IMR-90 (cell line): ENCODE measurements at regions not wholly inside any gene's neighbourhood (a gene's known extent, or its start where the extent isn't known, plus 50 kb on each side); places are given as distances from the start of the nearest gene placed in this dataset.

Experiments
- ATAC-seq: fragments of 200-7000 bp; cut with Tn5 transposase; 2 replicates; pipeline ENCODE4 v1.9.1; 2020; ENCODE audit warnings: low read depth, mild to moderate bottlenecking, moderate library complexity
- BruUV-seq: library from RNA; stranded (reverse); fragments of 400-500 nt; replicated peaks from 2 replicates; lab custom pipeline; 2021; lab: Mats Ljungman, UMichigan
- CTCF ChIA-PET: fragments of 300-600 bp; formaldehyde crosslinking; extraction: SDS; loops from one replicate; lab custom pipeline; 2021; ENCODE audit warnings: antibody characterized with exemption; lab: Yijun Ruan, JAX
- POLR2A ChIA-PET: fragments of 300-600 bp; sonication (Branson Sonifier 250); formaldehyde crosslinking; loops from one replicate; lab custom pipeline; 2022; ENCODE audit warnings: antibody characterized with exemption; ENCODE audit not compliant: unreplicated experiment; lab: Charles Lee
- DNase-seq: peaks from one replicate; pipeline ENCODE4 v3.0.0; 2013
- H2AFZ ChIP-seq: replicated peaks from 2 replicates; pipeline ENCODE3; 2013; ENCODE audit warnings: low read length, mild to moderate bottlenecking; ENCODE audit not compliant: poor library complexity
- H2AK5ac ChIP-seq: 2 replicates; pipeline ENCODE4 v1.6.1; 2013; ENCODE audit warnings: low read depth, low read length, inconsistent platforms
- H2AK9ac ChIP-seq: replicated peaks from 2 replicates; pipeline ENCODE3; 2013; ENCODE audit warnings: mild to moderate bottlenecking, low read depth, low read length, moderate library complexity; ENCODE audit not compliant: poor library complexity
- H2BK120ac ChIP-seq: 2 replicates; pipeline ENCODE4 v1.6.1; 2013; ENCODE audit warnings: low read depth, low read length, inconsistent platforms
- H2BK15ac ChIP-seq: 3 replicates; pipeline ENCODE4 v1.6.1; 2013; ENCODE audit warnings: low read depth, low read length, inconsistent platforms
- H2BK20ac ChIP-seq: 2 replicates; pipeline ENCODE4 v1.6.1; 2013; ENCODE audit warnings: low read depth, mild to moderate bottlenecking, inconsistent platforms, low read length, moderate library complexity
- H2BK5ac ChIP-seq: 2 replicates; pipeline ENCODE4 v1.6.1; 2013; ENCODE audit warnings: mild to moderate bottlenecking, low read depth, low read length, inconsistent platforms; ENCODE audit not compliant: poor library complexity, severe bottlenecking
- H3K14ac ChIP-seq: replicated peaks from 2 replicates; pipeline ENCODE4 v1.6.1; 2013; ENCODE audit warnings: low read depth, low read length, inconsistent platforms
- H3K18ac ChIP-seq: 2 replicates; pipeline ENCODE4 v1.6.1; 2013; ENCODE audit warnings: low read depth, low read length, control low read depth
- H3K23ac ChIP-seq: 2 replicates; pipeline ENCODE4 v1.6.1; 2013; ENCODE audit warnings: low read depth, low read length, inconsistent platforms
- H3K27ac ChIP-seq: 2 replicates; pipeline ENCODE4 v1.5.1; 2013; ENCODE audit warnings: mild to moderate bottlenecking, control low read depth, low read length; ENCODE audit not compliant: insufficient read depth
- H3K27me3 ChIP-seq: 2 replicates; pipeline ENCODE4 v1.6.1; 2013; ENCODE audit warnings: low read length; ENCODE audit not compliant: control insufficient read depth, insufficient read depth
- H3K36me3 ChIP-seq: 2 replicates; pipeline ENCODE4 v1.6.1; 2013; ENCODE audit warnings: low read length, mixed read lengths; ENCODE audit not compliant: control insufficient read depth, insufficient read depth
- H3K4ac ChIP-seq: 2 replicates; pipeline ENCODE4 v1.6.1; 2013; ENCODE audit warnings: low read depth, low read length, inconsistent platforms
- H3K4me1 ChIP-seq: 2 replicates; pipeline ENCODE4 v1.6.1; 2013; ENCODE audit warnings: low read length, mixed read lengths; ENCODE audit not compliant: control insufficient read depth, insufficient read depth
- H3K4me2 ChIP-seq: 2 replicates; pipeline ENCODE4 v1.6.1; 2013; ENCODE audit warnings: low read depth, mild to moderate bottlenecking, control low read depth, low read length, moderate library complexity
- H3K4me3 ChIP-seq: 2 replicates; pipeline ENCODE4 v1.5.1; 2013; ENCODE audit warnings: low read depth, mild to moderate bottlenecking, control low read depth, low read length, moderate library complexity; ENCODE audit not compliant: insufficient read depth
- H3K56ac ChIP-seq: 2 replicates; pipeline ENCODE4 v1.6.1; 2013; ENCODE audit warnings: low read length, inconsistent platforms; ENCODE audit not compliant: insufficient read depth; ENCODE audit errors: extremely low read depth
- H3K79me1 ChIP-seq, 2 experiments: 2 replicates each; pipeline ENCODE4 v1.6.1; 2013; ENCODE audit warnings: low read length in 2 of 2, inconsistent platforms in 1 of 2, low read depth in 1 of 2
- H3K9ac ChIP-seq: 2 replicates; pipeline ENCODE4 v1.6.1; 2013; ENCODE audit warnings: low read depth, low read length, control low read depth
- H3K9me1 ChIP-seq: 2 replicates; pipeline ENCODE4 v1.6.1; 2013; ENCODE audit warnings: low read length, inconsistent platforms; ENCODE audit not compliant: insufficient read depth
- H3K9me3 ChIP-seq: 2 replicates; pipeline ENCODE4 v1.6.1; 2013; ENCODE audit warnings: low read length; ENCODE audit not compliant: control insufficient read depth, insufficient read depth
- H4K20me1 ChIP-seq: 2 replicates; pipeline ENCODE4 v1.6.1; 2013; ENCODE audit warnings: low read length, inconsistent platforms; ENCODE audit not compliant: insufficient read depth
- H4K5ac ChIP-seq: 2 replicates; pipeline ENCODE4 v1.6.1; 2013; ENCODE audit warnings: mild to moderate bottlenecking, low read depth, low read length, control low read depth
- H4K8ac ChIP-seq, 2 experiments: 2 replicates each; pipeline ENCODE4 v1.6.1; 2013; ENCODE audit warnings: low read depth in 2 of 2, low read length in 2 of 2, control low read depth in 1 of 2, inconsistent platforms in 1 of 2
- H4K91ac ChIP-seq: 2 replicates; pipeline ENCODE4 v1.6.1; 2013; ENCODE audit warnings: low read depth, low read length, inconsistent platforms; ENCODE audit not compliant: insufficient read depth
- CEBPB ChIP-seq: IDR thresholded peaks from 2 replicates; pipeline ENCODE4 v1.6.1; 2012; ENCODE audit warnings: low read depth, low read length, improper control_type of control experiment
- CHD1 ChIP-seq: IDR thresholded peaks from 2 replicates; pipeline ENCODE4 v1.6.1; 2012; ENCODE audit warnings: low read depth, low read length, improper control_type of control experiment
- ELK1 ChIP-seq: fragments of 150-350 bp; IDR thresholded peaks from 2 replicates; pipeline ENCODE4 v1.6.1; 2016; ENCODE audit warnings: low read depth, mild to moderate bottlenecking, low read length, moderate library complexity, borderline replicate concordance
- MAZ ChIP-seq: IDR thresholded peaks from 2 replicates; pipeline ENCODE4 v1.6.1; 2012; ENCODE audit warnings: low read depth, mild to moderate bottlenecking, low read length, improper control_type of control experiment, moderate library complexity, borderline replicate concordance
- MXI1 ChIP-seq: IDR thresholded peaks from 2 replicates; pipeline ENCODE4 v1.6.1; 2012; ENCODE audit warnings: low read depth, mild to moderate bottlenecking, low read length, moderate library complexity, borderline replicate concordance
- NFE2L2 ChIP-seq: fragments of 150-350 bp; IDR thresholded peaks from 2 replicates; pipeline ENCODE4 v1.6.1; 2016; ENCODE audit warnings: low read depth, mild to moderate bottlenecking, low read length
- POLR2A ChIP-seq: IDR thresholded peaks from 2 replicates; pipeline ENCODE4 v1.6.1; 2012; ENCODE audit warnings: mild to moderate bottlenecking, low read depth, low read length
- RCOR1 ChIP-seq: IDR thresholded peaks from 2 replicates; pipeline ENCODE4 v1.6.1; 2012; ENCODE audit warnings: mild to moderate bottlenecking, low read length, improper control_type of control experiment; ENCODE audit not compliant: insufficient replicate concordance
- RFX5 ChIP-seq: IDR thresholded peaks from 2 replicates; pipeline ENCODE4 v1.8.0; 2012; ENCODE audit warnings: low read depth, mild to moderate bottlenecking, low read length, moderate library complexity
- SMC3 ChIP-seq: fragments of 150-350 bp; IDR thresholded peaks from 2 replicates; pipeline ENCODE4 v1.6.1; 2016; ENCODE audit warnings: low read depth, mild to moderate bottlenecking, antibody characterized with exemption, low read length, moderate library complexity
- WGBS, 2 experiments: methylation state at CpG; one replicate each; pipeline versions ENCODE4 v1.1.5 to v1.1.7; 2013; ENCODE audit warnings: missing lambda C conversion rate in 2 of 2; ENCODE audit not compliant: insufficient read length in 1 of 2; ENCODE audit errors: extremely low coverage in 2 of 2; 5-methylcytosine and 5-hydroxymethylcytosine counted together
- dilution Hi-C: fragments of 300-500 bp; cut with HindIII; formaldehyde crosslinking; loops from one replicate; pipeline ENCODE4 v1.14.3; 2018; ENCODE audit warnings: low sequenced_read_pairs; ENCODE audit not compliant: unreplicated experiment
- in situ Hi-C: fragments of 300-500 bp; cut with MboI; formaldehyde crosslinking; loops from 3 replicates; pipeline ENCODE4 v1.14.3; 2019; ENCODE audit warnings: low sequenced_read_pairs, inconsistent platforms, mixed read lengths
- intact Hi-C: fragments of 100-400 bp; cut with micrococcal nuclease; formaldehyde crosslinking; loops from 2 replicates; pipeline ENCODE4 v1.10.0; 2022

DNA sequence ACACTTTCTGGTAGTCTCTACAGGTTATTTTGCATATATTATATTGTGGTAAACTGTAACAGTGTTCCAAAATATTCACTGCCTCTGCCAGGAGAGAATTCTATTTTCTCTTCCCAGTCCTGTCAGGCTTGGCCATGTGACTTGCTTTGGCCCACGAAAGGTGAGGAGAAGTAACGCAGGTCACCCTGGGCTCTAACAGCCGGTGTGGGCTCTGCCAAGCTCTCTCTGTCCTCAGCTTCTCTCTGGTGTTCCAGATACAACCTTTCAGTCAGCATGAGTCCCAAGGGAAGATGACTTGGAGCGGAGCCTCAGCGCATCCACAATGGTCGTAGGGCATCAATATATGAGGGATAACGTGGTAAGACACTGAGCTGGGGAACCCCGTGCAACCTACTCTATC, 113.0 kb upstream of the RREB1 start:
- no peak overlapping the region for H3K4me2 ChIP-seq
- intact Hi-C loops: no loop called here
- no peak overlapping the region for H3K4ac ChIP-seq
- no peaks in the 10 kb centered on the region for H3K9me1 ChIP-seq
- H2BK120ac ChIP-seq: no peak overlapping the region
- ChIA-PET CTCF (interaction anchor here (0.7 kb wide), 1 partner anchor 10 kb away, joined by 3 read pairs; no protein-coding TSS in a partner anchor), POLR2A (no interaction called here)
- no peaks in the 10 kb centered on the region for H3K79me1 ChIP-seq
- no peak overlapping the region for H3K27ac ChIP-seq
- H2AK5ac ChIP-seq: no peak overlapping the region
- H3K9me3 ChIP-seq: no peaks in the 10 kb centered on the region
- H4K5ac ChIP-seq: no peak overlapping the region
- H2AFZ ChIP-seq: no peak overlapping the region
- dilution Hi-C loops: no loop called here
- no peak overlapping the region for H4K8ac ChIP-seq
- H4K91ac ChIP-seq: no peak overlapping the region
- BruUV-seq: no TSS peak
- H3K18ac ChIP-seq: no peak overlapping the region
- no peak overlapping the region for H3K4me3 ChIP-seq
- H4K20me1 ChIP-seq: no peaks in the 10 kb centered on the region
- no peak overlapping the region for H2BK5ac ChIP-seq
- H3K56ac ChIP-seq: no peak overlapping the region
- no peaks in the 10 kb centered on the region for H3K36me3 ChIP-seq
- H3K23ac ChIP-seq: no peak overlapping the region
- no peak for ATAC-seq
- TF ChIP-seq CEBPB: no peak
- no peak for TF ChIP-seq POLR2A
- no peak for TF ChIP-seq MXI1
- no peak for TF ChIP-seq RFX5
- no peak for TF ChIP-seq SMC3
- no peak for TF ChIP-seq ELK1
- TF ChIP-seq CHD1: no peak
- TF ChIP-seq MAZ: no peak
- no peak for TF ChIP-seq NFE2L2
- no peak for TF ChIP-seq RCOR1
- in situ Hi-C loops: no loop called here
- H2BK20ac ChIP-seq: no peak overlapping the region
- WGBS, 2 experiments: no CpG with 5 or more reads among the region's 8 CpGs
- DNase-seq: no peak
- H3K27me3 ChIP-seq: peaks cover 4% of the 10 kb centered on the region; the same call in 1 of the 2 replicates
- no peaks in the 10 kb centered on the region for H3K4me1 ChIP-seq
- no peak overlapping the region for H2AK9ac ChIP-seq
- no peak overlapping the region for H2BK15ac ChIP-seq
- no peak overlapping the region for H3K9ac ChIP-seq
- no peak overlapping the region for H3K14ac ChIP-seq
